ENCODE measurements at regions not wholly inside any gene's neighbourhood (a gene's known extent, or its start where the extent isn't known, plus 50 kb on each side); places are given as distances from the start of the nearest gene placed in this dataset.

DNA sequence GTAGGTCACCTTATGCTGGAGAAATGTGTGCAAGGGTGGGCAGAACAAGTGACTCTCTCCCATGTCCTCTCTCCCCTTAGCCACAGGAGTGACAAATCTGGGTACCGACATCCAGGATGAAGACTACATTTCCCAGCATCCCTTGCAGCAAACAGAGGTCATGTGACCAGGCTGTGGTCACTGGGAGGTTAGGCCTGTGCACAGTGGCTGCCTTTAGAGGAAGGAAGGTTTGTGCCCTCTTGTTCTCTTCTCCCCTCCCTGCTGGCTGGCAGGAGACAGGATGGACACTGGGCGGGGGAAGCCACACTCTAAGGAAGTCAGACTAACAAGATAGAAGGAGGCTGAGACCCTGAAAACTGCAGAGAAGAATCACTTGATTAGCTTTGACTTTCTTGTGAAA is 360.2 kb downstream of the PREX1 start:
- no peak overlapping the region for H3K4me3 ChIP-seq (ENCODE audit: low read length)
- WGBS (ENCODE audit: insufficient coverage, insufficient read length) = no CpG with 5 or more reads among the region's 2 CpGs
- DNase-seq (ENCODE audit: low read depth, low spot score) = peak; percentile 31
- H3K9me3 ChIP-seq (ENCODE audit: control insufficient read depth, insufficient read depth, low read length) = no peaks in the 10 kb centered on the region
- H3K36me3 ChIP-seq (ENCODE audit: control insufficient read depth, insufficient read depth, low read length) = no peaks in the 10 kb centered on the region
- H3K4me1 ChIP-seq (ENCODE audit: control insufficient read depth, insufficient read depth, low read length) = no peaks in the 10 kb centered on the region
- no peak overlapping the region for H3K27ac ChIP-seq (ENCODE audit: low read length)
- no peaks in the 10 kb centered on the region for H3K27me3 ChIP-seq (ENCODE audit: control insufficient read depth, insufficient read depth, low read length)

DNA sequence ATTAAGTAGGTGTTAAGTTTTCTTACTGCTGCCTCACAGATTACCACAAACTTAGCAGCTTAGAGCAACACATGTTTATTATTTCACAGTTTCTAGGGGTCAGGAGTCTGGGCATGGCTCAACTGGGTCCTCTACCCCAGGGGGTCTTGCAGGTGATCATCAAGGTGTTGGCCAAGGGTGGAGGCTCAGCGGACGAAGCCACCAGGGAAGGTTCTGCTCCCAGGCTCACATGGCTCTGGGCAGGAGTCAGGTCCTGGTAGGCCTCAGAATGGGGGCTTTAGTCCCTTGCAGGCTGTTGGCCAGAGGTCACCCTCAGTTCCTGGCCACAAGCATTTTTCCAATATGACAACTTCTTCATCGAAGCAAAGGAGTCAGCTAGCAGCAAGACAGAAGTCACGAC is 362.5 kb downstream of the PREX1 start:
- DNase-seq (ENCODE audit: low read depth, low spot score) = no peak
- no peak overlapping the region for H3K27ac ChIP-seq (ENCODE audit: low read length)
- H3K27me3 ChIP-seq (ENCODE audit: control insufficient read depth, insufficient read depth, low read length) = no peaks in the 10 kb centered on the region
- no peak overlapping the region for H3K4me3 ChIP-seq (ENCODE audit: low read length)
- no peaks in the 10 kb centered on the region for H3K9me3 ChIP-seq (ENCODE audit: control insufficient read depth, insufficient read depth, low read length)
- no peaks in the 10 kb centered on the region for H3K36me3 ChIP-seq (ENCODE audit: control insufficient read depth, insufficient read depth, low read length)
- no CpG with 5 or more reads among the region's 4 CpGs for WGBS (ENCODE audit: insufficient coverage, insufficient read length)
- peaks cover 2% of the 10 kb centered on the region; the same call in 1 of the 2 replicates for H3K4me1 ChIP-seq (ENCODE audit: control insufficient read depth, insufficient read depth, low read length)

DNA sequence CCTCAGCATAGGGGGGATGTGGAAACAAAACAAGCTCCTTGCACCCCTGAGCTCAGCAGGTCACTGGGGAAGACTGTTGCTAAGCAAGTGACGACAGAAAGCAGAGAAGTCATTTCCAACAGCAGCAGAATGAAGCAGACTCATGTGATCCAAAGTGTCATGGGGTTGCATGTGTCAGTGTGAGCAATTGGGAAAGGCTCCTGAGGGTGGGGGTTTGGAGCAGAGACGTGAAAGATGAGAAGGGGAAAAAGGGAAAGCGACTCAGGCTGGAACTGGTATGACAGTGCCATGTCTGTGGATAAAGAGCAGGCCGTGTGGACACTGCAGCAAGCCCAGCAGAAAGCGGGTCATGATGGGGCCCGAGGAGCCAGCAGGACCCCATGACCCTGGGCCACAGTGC is 363.9 kb downstream of the PREX1 start:
- Histone ChIP-seq H3K27ac (ENCODE audit: low read length) (no peak overlapping the region), H3K4me3 (ENCODE audit: low read length) (no peak overlapping the region), H3K9me3 (ENCODE audit: control insufficient read depth, insufficient read depth, low read length) (no peaks in the 10 kb centered on the region), H3K27me3 (ENCODE audit: control insufficient read depth, insufficient read depth, low read length) (no peaks in the 10 kb centered on the region), H3K36me3 (ENCODE audit: control insufficient read depth, insufficient read depth, low read length) (no peaks in the 10 kb centered on the region), H3K4me1 (ENCODE audit: control insufficient read depth, insufficient read depth, low read length) (peaks cover 2% of the 10 kb centered on the region; the same call in 1 of the 2 replicates)
- no peak for DNase-seq (ENCODE audit: low read depth, low spot score)
- no CpG with 5 or more reads among the region's 6 CpGs for WGBS (ENCODE audit: insufficient coverage, insufficient read length)

DNA sequence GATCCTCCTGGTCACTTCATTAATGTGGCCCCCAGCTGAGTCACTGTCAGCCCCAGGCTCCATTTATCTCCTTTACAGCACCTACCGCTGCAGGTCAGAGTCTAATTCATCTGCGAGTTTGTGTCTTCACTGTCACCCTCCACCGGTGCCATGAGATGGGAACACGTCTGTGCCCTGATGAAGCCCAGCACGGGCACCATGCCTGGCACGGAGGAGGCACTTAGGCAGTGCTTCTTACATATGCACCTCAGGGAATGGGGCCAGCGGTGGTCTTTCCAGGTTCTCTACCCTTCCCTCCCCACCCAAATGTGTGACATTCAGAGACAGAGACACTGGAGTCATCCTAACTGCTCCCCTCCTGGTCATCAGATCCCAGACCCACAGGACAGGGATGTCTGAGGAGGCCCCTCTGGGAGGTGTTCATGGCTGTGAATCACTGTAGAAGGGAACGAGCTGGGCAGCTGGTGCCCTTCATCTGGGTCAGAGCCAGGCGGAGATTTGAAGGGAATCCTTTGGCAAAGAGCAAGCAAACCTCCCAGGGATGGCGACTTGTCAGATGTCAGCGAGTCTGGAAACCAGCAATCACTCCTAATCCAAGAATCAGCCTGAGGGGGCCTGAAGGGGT is 364.6 kb downstream of the PREX1 start:
- H3K36me3 ChIP-seq (ENCODE audit: control insufficient read depth, insufficient read depth, low read length) = no peaks in the 10 kb centered on the region
- DNase-seq (ENCODE audit: low read depth, low spot score) = no peak
- WGBS (ENCODE audit: insufficient coverage, insufficient read length) = no CpG with 5 or more reads among the region's 11 CpGs
- no peaks in the 10 kb centered on the region for H3K9me3 ChIP-seq (ENCODE audit: control insufficient read depth, insufficient read depth, low read length)
- H3K4me3 ChIP-seq (ENCODE audit: low read length) = no peak overlapping the region
- H3K27ac ChIP-seq (ENCODE audit: low read length) = no peak overlapping the region
- peaks cover 2% of the 10 kb centered on the region; the same call in 1 of the 2 replicates for H3K4me1 ChIP-seq (ENCODE audit: control insufficient read depth, insufficient read depth, low read length)
- no peaks in the 10 kb centered on the region for H3K27me3 ChIP-seq (ENCODE audit: control insufficient read depth, insufficient read depth, low read length)

DNA sequence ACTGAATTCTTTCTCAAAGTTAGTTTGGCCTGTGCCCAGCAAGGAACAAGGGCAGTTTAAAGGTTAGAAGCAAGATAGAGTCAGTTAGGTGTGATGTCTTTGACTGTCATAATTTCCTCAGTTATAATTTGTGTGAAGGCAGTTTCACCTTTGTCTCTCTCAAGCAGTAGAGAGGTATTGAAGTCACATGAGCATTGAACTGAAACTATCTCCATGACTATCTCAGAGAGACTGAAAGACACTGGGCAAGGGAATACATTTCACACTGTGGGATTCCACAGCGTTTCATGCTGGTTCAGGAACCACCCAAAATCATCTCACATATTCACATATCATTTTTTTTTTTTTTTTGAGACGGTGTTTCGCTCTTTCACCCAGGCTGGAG is 366.1 kb downstream of the PREX1 start:
- peaks cover 2% of the 10 kb centered on the region; the same call in 1 of the 2 replicates for H3K4me1 ChIP-seq (ENCODE audit: control insufficient read depth, insufficient read depth, low read length)
- H3K9me3 ChIP-seq (ENCODE audit: control insufficient read depth, insufficient read depth, low read length) = no peaks in the 10 kb centered on the region
- no peak for DNase-seq (ENCODE audit: low read depth, low spot score)
- no peaks in the 10 kb centered on the region for H3K36me3 ChIP-seq (ENCODE audit: control insufficient read depth, insufficient read depth, low read length)
- no peak overlapping the region for H3K27ac ChIP-seq (ENCODE audit: low read length)
- H3K27me3 ChIP-seq (ENCODE audit: control insufficient read depth, insufficient read depth, low read length) = no peaks in the 10 kb centered on the region
- WGBS (ENCODE audit: insufficient coverage, insufficient read length) = no CpG with 5 or more reads among the region's 3 CpGs
- no peak overlapping the region for H3K4me3 ChIP-seq (ENCODE audit: low read length)

DNA sequence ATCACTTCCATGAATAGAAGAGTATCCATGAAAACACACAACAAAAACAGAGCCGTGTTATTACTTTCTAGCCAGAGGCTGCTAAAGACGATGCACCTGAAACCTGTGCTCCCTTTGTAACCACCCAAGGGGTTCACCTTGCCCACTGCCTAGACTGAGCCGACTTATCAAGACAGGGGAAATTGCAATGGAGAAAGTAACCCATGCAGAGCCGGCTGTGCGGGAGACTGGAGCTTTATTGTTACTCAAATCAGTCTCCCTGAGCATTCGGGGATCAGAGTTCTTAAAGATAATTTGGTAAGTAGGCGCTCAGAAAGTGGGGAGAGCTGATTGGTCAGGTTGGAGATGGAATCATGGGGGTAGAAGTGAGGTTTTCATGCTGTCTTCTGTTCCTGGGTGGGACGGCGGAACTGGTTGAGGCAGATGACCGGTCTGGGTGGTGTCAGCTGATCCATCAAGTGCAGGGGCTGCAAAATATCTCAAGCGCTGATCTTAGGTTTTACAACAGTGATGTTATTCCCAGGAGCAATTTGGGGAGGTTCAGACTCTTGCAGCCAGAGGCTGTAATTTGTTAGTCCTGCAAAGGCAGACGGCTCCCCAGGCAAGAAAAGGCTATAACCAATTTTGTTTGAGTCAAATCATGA is 366.6 kb downstream of the PREX1 start:
- no CpG with 5 or more reads among the region's 12 CpGs for WGBS (ENCODE audit: insufficient coverage, insufficient read length)
- Histone ChIP-seq H3K4me3 (ENCODE audit: low read length) (no peak overlapping the region), H3K4me1 (ENCODE audit: control insufficient read depth, insufficient read depth, low read length) (peaks cover 2% of the 10 kb centered on the region; the same call in 1 of the 2 replicates), H3K9me3 (ENCODE audit: control insufficient read depth, insufficient read depth, low read length) (no peaks in the 10 kb centered on the region), H3K27me3 (ENCODE audit: control insufficient read depth, insufficient read depth, low read length) (no peaks in the 10 kb centered on the region), H3K27ac (ENCODE audit: low read length) (no peak overlapping the region), H3K36me3 (ENCODE audit: control insufficient read depth, insufficient read depth, low read length) (no peaks in the 10 kb centered on the region)
- DNase-seq (ENCODE audit: low read depth, low spot score) = no peak

DNA sequence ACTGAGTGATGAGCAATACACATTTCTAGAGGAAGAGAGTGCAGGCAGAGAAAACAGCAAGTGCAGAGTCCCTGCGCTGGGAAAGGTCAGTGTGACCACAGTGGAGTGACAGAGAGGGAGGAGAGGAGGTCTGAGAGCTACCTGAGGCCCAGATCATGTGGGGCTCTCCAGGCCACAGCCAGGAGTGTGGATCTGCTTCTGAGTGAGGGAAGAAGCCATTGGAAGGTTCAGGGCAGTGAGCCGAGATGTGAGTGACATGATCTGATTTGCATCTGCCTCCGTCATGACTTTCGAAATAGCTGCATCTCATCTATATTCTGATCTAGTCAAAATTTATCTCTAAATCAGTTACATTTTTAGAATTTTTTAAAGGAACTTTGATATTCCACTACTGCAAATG is 367.1 kb downstream of the PREX1 start:
- no CpG with 5 or more reads among the region's 4 CpGs for WGBS (ENCODE audit: insufficient coverage, insufficient read length)
- Histone ChIP-seq H3K4me3 (ENCODE audit: low read length) (no peak overlapping the region), H3K27me3 (ENCODE audit: control insufficient read depth, insufficient read depth, low read length) (no peaks in the 10 kb centered on the region), H3K9me3 (ENCODE audit: control insufficient read depth, insufficient read depth, low read length) (no peaks in the 10 kb centered on the region), H3K4me1 (ENCODE audit: control insufficient read depth, insufficient read depth, low read length) (peaks cover 2% of the 10 kb centered on the region; the same call in 1 of the 2 replicates), H3K36me3 (ENCODE audit: control insufficient read depth, insufficient read depth, low read length) (no peaks in the 10 kb centered on the region), H3K27ac (ENCODE audit: low read length) (no peak overlapping the region)
- no peak for DNase-seq (ENCODE audit: low read depth, low spot score)

DNA sequence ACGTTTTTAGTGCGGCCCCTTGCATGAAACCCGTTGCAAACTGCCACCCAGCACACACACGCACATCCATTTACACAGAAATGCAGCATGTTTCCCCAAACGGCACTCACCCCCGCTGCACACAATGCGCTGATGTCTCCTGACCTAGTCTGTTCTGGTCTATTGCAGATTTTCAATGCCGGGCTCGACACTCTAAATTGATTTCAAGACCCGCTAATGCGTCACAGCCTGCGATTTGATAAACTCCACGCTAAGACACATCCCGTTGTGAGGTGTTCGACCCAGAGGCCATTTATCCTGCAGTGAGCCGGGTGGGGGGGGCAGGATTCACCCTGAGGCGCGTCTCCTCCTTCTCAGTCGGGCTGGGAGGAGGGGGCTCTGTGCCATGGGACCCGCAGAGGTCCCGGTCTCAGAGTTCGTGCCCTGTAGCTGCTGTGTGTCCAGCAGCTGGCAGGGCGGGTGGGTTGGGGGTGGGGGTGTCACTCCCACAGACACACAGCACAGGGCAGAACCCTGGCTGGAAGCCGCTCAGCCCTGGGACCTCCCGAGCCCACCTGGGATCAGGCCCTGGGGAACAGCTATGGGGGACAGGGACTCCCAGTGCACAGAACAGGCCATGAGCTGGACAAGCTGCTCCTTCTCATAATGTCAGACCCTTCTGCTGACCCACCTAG is 367.9 kb downstream of the PREX1 start:
- WGBS (ENCODE audit: insufficient coverage, insufficient read length) = no CpG with 5 or more reads among the region's 25 CpGs
- H3K27ac ChIP-seq (ENCODE audit: low read length) = no peak overlapping the region
- H3K36me3 ChIP-seq (ENCODE audit: control insufficient read depth, insufficient read depth, low read length) = no peaks in the 10 kb centered on the region
- H3K9me3 ChIP-seq (ENCODE audit: control insufficient read depth, insufficient read depth, low read length) = no peaks in the 10 kb centered on the region
- DNase-seq (ENCODE audit: low read depth, low spot score) = no peak
- H3K4me1 ChIP-seq (ENCODE audit: control insufficient read depth, insufficient read depth, low read length) = peaks cover 2% of the 10 kb centered on the region; the same call in 1 of the 2 replicates
- no peaks in the 10 kb centered on the region for H3K27me3 ChIP-seq (ENCODE audit: control insufficient read depth, insufficient read depth, low read length)
- H3K4me3 ChIP-seq (ENCODE audit: low read length) = no peak overlapping the region

DNA sequence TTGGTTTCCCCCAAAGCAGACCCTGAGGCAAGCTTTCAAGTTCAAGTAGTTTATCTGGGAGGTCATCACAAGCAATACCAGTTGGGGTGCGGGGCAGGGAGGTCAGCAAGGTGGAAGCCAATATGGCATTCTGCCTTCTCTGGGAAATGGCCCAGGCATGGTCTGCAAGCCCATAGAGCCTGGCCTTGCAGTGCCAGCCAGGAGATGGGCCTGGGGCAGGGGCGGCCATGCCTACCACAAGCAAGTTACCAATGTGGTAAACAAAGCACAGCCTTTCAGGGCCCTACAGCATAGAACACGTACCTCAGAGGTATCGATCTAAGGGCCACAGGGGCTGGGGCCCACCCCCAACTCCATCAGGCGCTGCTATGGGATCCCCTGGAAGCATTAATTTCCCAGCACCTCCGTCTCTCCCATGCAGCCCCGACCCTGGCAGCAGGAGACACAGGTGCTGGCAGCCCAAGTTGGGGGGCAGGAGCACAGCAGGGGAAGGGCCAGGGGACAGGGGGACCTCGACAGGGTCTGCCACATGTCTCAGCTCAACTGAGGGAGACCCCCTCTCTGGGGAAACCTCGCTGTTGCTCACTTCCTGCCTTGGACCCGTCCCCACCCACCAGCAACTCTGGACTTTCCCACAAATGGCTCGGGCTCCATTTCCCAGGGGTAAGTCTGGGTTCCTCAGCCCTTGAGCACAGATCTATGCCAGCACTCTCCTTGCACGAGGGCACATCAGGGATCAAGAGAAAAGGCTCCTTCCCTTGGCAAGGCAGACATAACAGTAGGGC is 369.0 kb downstream of the PREX1 start:
- Histone ChIP-seq H3K9me3 (ENCODE audit: control insufficient read depth, insufficient read depth, low read length) (no peaks in the 10 kb centered on the region), H3K4me3 (ENCODE audit: low read length) (no peak overlapping the region), H3K36me3 (ENCODE audit: control insufficient read depth, insufficient read depth, low read length) (no peaks in the 10 kb centered on the region), H3K27me3 (ENCODE audit: control insufficient read depth, insufficient read depth, low read length) (no peaks in the 10 kb centered on the region), H3K27ac (ENCODE audit: low read length) (no peak overlapping the region), H3K4me1 (ENCODE audit: control insufficient read depth, insufficient read depth, low read length) (peaks cover 2% of the 10 kb centered on the region; the same call in 1 of the 2 replicates)
- DNase-seq (ENCODE audit: low read depth, low spot score) = no peak
- no CpG with 5 or more reads among the region's 12 CpGs for WGBS (ENCODE audit: insufficient coverage, insufficient read length)

DNA sequence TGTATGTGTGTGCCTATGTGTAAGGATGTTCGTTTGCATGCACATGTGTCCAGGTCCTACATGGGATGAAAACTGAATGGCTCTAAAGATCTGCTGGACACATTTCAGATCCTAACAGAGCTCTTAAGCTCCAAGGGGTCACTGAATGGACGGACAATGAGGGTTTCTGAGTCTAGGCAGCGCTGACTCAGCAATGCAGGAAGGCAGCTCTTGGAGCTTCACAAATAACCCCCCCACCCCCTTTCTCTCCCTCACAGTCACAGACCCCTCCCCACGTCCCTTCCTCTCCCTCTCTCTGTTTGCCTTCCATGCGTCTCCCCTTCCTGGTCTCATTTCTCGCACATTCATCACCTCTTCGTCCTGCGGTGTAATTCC is 369.8 kb downstream of the PREX1 start:
- H3K27me3 ChIP-seq (ENCODE audit: control insufficient read depth, insufficient read depth, low read length) = no peaks in the 10 kb centered on the region
- DNase-seq (ENCODE audit: low read depth, low spot score) = no peak
- no peak overlapping the region for H3K4me3 ChIP-seq (ENCODE audit: low read length)
- no peak overlapping the region for H3K27ac ChIP-seq (ENCODE audit: low read length)
- H3K4me1 ChIP-seq (ENCODE audit: control insufficient read depth, insufficient read depth, low read length) = peaks cover 2% of the 10 kb centered on the region; the same call in 1 of the 2 replicates
- H3K9me3 ChIP-seq (ENCODE audit: control insufficient read depth, insufficient read depth, low read length) = no peaks in the 10 kb centered on the region
- no peaks in the 10 kb centered on the region for H3K36me3 ChIP-seq (ENCODE audit: control insufficient read depth, insufficient read depth, low read length)
- WGBS (ENCODE audit: insufficient coverage, insufficient read length) = no CpG with 5 or more reads among the region's 8 CpGs
